Neural cell (in vitro differentiated cells): ENCODE measurements at regions not wholly inside any gene's neighbourhood (a gene's known extent, or its start where the extent isn't known, plus 50 kb on each side); places are given as distances from the start of the nearest gene placed in this dataset.

Experiments
- H2AFZ ChIP-seq: fragments of 200-600, 300-800 bp; sonication (generic), shearing (Covaris generic); 2 replicates; pipeline ENCODE4 v1.6.0; 2014; ENCODE audit warnings: low read depth, mild to moderate bottlenecking, antibody characterized with exemption, low read length, moderate library complexity
- H3F3A ChIP-seq: fragments of 200-600 bp; shearing (Covaris generic); 2 replicates; pipeline ENCODE4 v1.6.1; 2016; ENCODE audit warnings: mild to moderate bottlenecking, moderate library complexity, mixed read lengths, antibody characterized with exemption, low read length; ENCODE audit not compliant: insufficient read depth, poor library complexity, severe bottlenecking
- H3K27ac ChIP-seq: fragments of 200-600, 300-800 bp; sonication (generic), shearing (Covaris generic); 2 replicates; pipeline ENCODE4 v1.5.1; 2014; ENCODE audit warnings: mild to moderate bottlenecking, low read length, moderate library complexity
- H3K27me3 ChIP-seq: fragments of 300-800, 200-600 bp; sonication (generic), shearing (Covaris generic); 2 replicates; pipeline ENCODE4 v1.6.0; 2014; ENCODE audit warnings: mild to moderate bottlenecking, low read depth, low read length, moderate library complexity; ENCODE audit not compliant: insufficient read depth
- H3K36me3 ChIP-seq: fragments of 300-800, 200-600 bp; sonication (generic), shearing (Covaris generic); 2 replicates; pipeline ENCODE4 v1.5.1; 2014; ENCODE audit warnings: mild to moderate bottlenecking, antibody characterized with exemption, low read length, moderate library complexity; ENCODE audit not compliant: insufficient read depth
- H3K4me2 ChIP-seq: fragments of 300-800, 200-600 bp; sonication (generic), shearing (Covaris generic); 2 replicates; pipeline ENCODE4 v1.6.0; 2014; ENCODE audit warnings: mild to moderate bottlenecking, low read length
- H3K4me3 ChIP-seq: fragments of 300-800, 200-600 bp; sonication (generic), shearing (Covaris generic); 2 replicates; pipeline ENCODE4 v1.5.1; 2014; ENCODE audit warnings: mild to moderate bottlenecking, low read length, moderate library complexity
- H3K79me2 ChIP-seq: fragments of 200-600 bp; shearing (Covaris generic); replicated peaks from 2 replicates; pipeline ENCODE4 v1.6.0; 2014; ENCODE audit warnings: mild to moderate bottlenecking, low read length, moderate library complexity; ENCODE audit not compliant: insufficient read depth
- H3K9ac ChIP-seq: fragments of 300-800, 200-600 bp; sonication (generic), shearing (Covaris generic); 2 replicates; pipeline ENCODE4 v1.6.1; 2016; ENCODE audit warnings: mild to moderate bottlenecking, low read length, mixed read lengths
- H3K9me2 ChIP-seq: fragments of 200-600 bp; shearing (Covaris generic); 2 replicates; pipeline ENCODE4 v1.6.1; 2016; ENCODE audit warnings: mild to moderate bottlenecking, low read length, mixed read lengths; ENCODE audit not compliant: insufficient read depth
- H3K9me3 ChIP-seq: fragments of 200-600, 300-800 bp; sonication (generic), shearing (Covaris generic); 2 replicates; pipeline ENCODE4 v1.6.1; 2016; ENCODE audit warnings: mild to moderate bottlenecking, mixed run types, low read length, moderate library complexity, mixed read lengths
- H4K20me1 ChIP-seq: fragments of 200-600 bp; shearing (Covaris generic); 2 replicates; pipeline ENCODE4 v1.6.1; 2016; ENCODE audit warnings: mild to moderate bottlenecking, mixed run types; ENCODE audit not compliant: insufficient read depth
- EP300 ChIP-seq: fragments of 450-650 bp; conservative IDR thresholded peaks from 2 replicates; pipeline ENCODE4 v1.6.1; 2014; ENCODE audit warnings: antibody characterized with exemption, mild to moderate bottlenecking, moderate library complexity; ENCODE audit not compliant: poor library complexity, severe bottlenecking
- EZH2 ChIP-seq: fragments of 200-600, 300-800 bp; shearing (Covaris generic), sonication (generic); IDR thresholded peaks from 2 replicates; pipeline ENCODE4 v1.6.1; 2014; ENCODE audit warnings: antibody characterized with exemption, low read length, borderline replicate concordance, mild to moderate bottlenecking; ENCODE audit not compliant: insufficient read depth, poor library complexity, severe bottlenecking
- MXI1 ChIP-seq: fragments of 450-650 bp; conservative IDR thresholded peaks from 2 replicates; pipeline ENCODE4 v1.6.1; 2014; ENCODE audit warnings: antibody characterized with exemption, mild to moderate bottlenecking; ENCODE audit not compliant: poor library complexity, severe bottlenecking
- POLR2AphosphoS5 ChIP-seq: IDR thresholded peaks from 2 replicates; pipeline ENCODE4 v1.6.1; 2012
- RAD21 ChIP-seq: fragments of 450-650 bp; conservative IDR thresholded peaks from 2 replicates; pipeline ENCODE4 v1.6.1; 2014; ENCODE audit warnings: antibody characterized with exemption, mild to moderate bottlenecking, moderate library complexity
- SMC3 ChIP-seq: fragments of 450-650 bp; conservative IDR thresholded peaks from 2 replicates; pipeline ENCODE4 v1.6.1; 2014; ENCODE audit warnings: antibody characterized with exemption, mild to moderate bottlenecking, moderate library complexity; ENCODE audit not compliant: poor library complexity
- TAF1 ChIP-seq: IDR thresholded peaks from 2 replicates; pipeline ENCODE4 v1.6.1; 2012; ENCODE audit warnings: low read depth
- TF ChIP-seq, protein P1 (sequence below): IDR thresholded peaks from 2 replicates; pipeline ENCODE4 v1.6.1; 2012; ENCODE audit warnings: borderline replicate concordance
- TF ChIP-seq, protein P2 (sequence below): fragments of 450-650 bp; IDR thresholded peaks from 2 replicates; pipeline ENCODE4 v1.5.1; 2014; ENCODE audit warnings: antibody characterized with exemption, mild to moderate bottlenecking, moderate library complexity; ENCODE audit not compliant: poor library complexity, severe bottlenecking

DNA sequence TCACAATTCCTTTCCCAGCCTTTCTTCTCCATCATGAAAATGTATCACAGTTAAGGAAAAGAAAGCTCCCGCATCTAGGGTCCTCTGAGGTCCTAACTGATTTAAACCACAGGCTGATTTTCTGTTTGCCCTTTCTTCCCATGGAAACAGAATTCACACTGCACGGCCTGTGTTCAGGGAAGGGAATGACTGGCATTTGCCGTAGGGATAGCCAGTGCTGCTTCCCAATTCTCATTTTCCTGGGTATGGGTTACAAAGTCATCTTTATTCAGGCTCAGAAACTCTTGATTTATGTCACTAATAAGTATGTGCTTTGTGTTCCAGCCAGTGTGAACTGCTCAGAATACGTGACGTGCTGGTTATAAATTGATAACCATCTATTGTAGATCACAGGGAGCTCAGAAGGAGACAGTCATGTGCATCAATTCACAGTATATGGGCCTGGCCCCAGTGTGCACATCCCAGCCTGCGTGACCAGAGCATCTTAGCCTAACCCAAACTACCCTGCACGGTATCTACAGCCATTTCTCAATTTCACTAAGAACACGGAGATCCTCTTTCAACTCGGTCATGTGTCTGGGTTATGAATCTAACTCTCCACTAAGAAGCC is 163.3 kb downstream of the LRRC30 start:
- H2AFZ ChIP-seq, result no peak overlapping the region
- no peaks in the 10 kb centered on the region for H4K20me1 ChIP-seq
- H3K9ac ChIP-seq, result no peak overlapping the region
- H3K4me3 ChIP-seq, result no peak overlapping the region
- no peaks in the 10 kb centered on the region for H3K36me3 ChIP-seq
- no peaks in the 10 kb centered on the region for H3K27me3 ChIP-seq
- H3K27ac ChIP-seq, result peak overlapping the region; percentile 65
- no peak overlapping the region for H3K4me2 ChIP-seq
- H3K9me3 ChIP-seq, result no peaks in the 10 kb centered on the region
- TF ChIP-seq, protein P1, sequence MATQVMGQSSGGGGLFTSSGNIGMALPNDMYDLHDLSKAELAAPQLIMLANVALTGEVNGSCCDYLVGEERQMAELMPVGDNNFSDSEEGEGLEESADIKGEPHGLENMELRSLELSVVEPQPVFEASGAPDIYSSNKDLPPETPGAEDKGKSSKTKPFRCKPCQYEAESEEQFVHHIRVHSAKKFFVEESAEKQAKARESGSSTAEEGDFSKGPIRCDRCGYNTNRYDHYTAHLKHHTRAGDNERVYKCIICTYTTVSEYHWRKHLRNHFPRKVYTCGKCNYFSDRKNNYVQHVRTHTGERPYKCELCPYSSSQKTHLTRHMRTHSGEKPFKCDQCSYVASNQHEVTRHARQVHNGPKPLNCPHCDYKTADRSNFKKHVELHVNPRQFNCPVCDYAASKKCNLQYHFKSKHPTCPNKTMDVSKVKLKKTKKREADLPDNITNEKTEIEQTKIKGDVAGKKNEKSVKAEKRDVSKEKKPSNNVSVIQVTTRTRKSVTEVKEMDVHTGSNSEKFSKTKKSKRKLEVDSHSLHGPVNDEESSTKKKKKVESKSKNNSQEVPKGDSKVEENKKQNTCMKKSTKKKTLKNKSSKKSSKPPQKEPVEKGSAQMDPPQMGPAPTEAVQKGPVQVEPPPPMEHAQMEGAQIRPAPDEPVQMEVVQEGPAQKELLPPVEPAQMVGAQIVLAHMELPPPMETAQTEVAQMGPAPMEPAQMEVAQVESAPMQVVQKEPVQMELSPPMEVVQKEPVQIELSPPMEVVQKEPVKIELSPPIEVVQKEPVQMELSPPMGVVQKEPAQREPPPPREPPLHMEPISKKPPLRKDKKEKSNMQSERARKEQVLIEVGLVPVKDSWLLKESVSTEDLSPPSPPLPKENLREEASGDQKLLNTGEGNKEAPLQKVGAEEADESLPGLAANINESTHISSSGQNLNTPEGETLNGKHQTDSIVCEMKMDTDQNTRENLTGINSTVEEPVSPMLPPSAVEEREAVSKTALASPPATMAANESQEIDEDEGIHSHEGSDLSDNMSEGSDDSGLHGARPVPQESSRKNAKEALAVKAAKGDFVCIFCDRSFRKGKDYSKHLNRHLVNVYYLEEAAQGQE, result peak; percentile 32
- TF ChIP-seq RAD21, result no peak
- H3K79me2 ChIP-seq, result no peaks in the 10 kb centered on the region
- no peaks in the 10 kb centered on the region for H3K9me2 ChIP-seq
- H3F3A ChIP-seq, result no peaks in the 10 kb centered on the region

DNA sequence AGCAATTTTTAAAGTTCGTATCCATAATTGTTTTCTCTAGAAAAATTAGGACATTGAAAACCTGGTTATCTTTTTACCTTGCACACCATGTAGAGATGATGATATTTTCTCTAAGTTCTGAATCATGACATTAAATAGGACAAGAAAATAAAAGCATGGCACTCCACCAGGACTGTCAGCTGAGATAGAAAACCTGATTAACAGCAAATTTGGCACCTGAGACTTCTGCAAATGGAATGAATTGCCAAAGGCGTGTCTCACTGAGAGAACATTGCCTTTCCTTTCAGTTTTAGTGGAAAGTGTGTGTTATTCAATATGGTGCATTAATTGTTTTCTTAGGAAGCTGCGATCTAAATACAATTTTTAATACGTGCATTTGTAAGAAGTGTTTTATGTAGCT is 164.7 kb downstream of the LRRC30 start:
- H3K4me2 ChIP-seq, result no peak overlapping the region
- no peaks in the 10 kb centered on the region for H3K79me2 ChIP-seq
- no peaks in the 10 kb centered on the region for H3K27me3 ChIP-seq
- H3K4me3 ChIP-seq, result no peak overlapping the region
- no peak for TF ChIP-seq EP300
- no peak for TF ChIP-seq TAF1
- no peak for TF ChIP-seq RAD21
- H3K27ac ChIP-seq, result no peak overlapping the region
- H3K36me3 ChIP-seq, result no peaks in the 10 kb centered on the region
- H3K9ac ChIP-seq, result no peak overlapping the region
- no peaks in the 10 kb centered on the region for H3F3A ChIP-seq
- H3K9me3 ChIP-seq, result no peaks in the 10 kb centered on the region
- no peaks in the 10 kb centered on the region for H3K9me2 ChIP-seq
- no peak overlapping the region for H2AFZ ChIP-seq
- H4K20me1 ChIP-seq, result no peaks in the 10 kb centered on the region

DNA sequence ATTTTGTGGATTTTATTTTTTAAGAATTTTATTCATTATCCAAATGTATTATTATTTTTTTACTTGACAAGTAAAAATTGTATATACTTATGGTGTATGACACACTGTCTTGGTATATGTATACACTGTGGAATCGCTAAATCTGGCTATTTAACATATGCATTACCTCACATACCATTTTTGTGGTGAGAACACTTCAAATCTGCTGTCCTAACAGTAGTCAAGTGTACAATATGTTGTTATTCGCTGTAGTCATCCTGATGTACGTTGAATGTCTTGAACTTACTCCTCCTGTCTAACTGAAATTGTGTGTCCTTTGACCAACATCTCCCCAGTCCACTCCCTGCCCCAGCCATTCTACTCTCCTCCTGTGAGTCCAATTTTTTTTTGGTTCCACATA is 153.2 kb upstream of the PTPRM start:
- H3K79me2 ChIP-seq, result no peaks in the 10 kb centered on the region

More for the DNA sequence above, 153.2 kb upstream of the PTPRM start:
- TF ChIP-seq EP300 (no peak), POLR2AphosphoS5 (no peak), RAD21 (no peak), SMC3 (no peak), EZH2 (no peak), MXI1 (no peak), TAF1 (no peak)
- TF ChIP-seq, protein P2, sequence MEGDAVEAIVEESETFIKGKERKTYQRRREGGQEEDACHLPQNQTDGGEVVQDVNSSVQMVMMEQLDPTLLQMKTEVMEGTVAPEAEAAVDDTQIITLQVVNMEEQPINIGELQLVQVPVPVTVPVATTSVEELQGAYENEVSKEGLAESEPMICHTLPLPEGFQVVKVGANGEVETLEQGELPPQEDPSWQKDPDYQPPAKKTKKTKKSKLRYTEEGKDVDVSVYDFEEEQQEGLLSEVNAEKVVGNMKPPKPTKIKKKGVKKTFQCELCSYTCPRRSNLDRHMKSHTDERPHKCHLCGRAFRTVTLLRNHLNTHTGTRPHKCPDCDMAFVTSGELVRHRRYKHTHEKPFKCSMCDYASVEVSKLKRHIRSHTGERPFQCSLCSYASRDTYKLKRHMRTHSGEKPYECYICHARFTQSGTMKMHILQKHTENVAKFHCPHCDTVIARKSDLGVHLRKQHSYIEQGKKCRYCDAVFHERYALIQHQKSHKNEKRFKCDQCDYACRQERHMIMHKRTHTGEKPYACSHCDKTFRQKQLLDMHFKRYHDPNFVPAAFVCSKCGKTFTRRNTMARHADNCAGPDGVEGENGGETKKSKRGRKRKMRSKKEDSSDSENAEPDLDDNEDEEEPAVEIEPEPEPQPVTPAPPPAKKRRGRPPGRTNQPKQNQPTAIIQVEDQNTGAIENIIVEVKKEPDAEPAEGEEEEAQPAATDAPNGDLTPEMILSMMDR, result no peak
- no peaks in the 10 kb centered on the region for H3K9me3 ChIP-seq
- no peaks in the 10 kb centered on the region for H4K20me1 ChIP-seq
- no peak overlapping the region for H2AFZ ChIP-seq
- no peak overlapping the region for H3K9ac ChIP-seq
- no peaks in the 10 kb centered on the region for H3K27me3 ChIP-seq
- no peak overlapping the region for H3K4me2 ChIP-seq
- no peak overlapping the region for H3K4me3 ChIP-seq
- H3K9me2 ChIP-seq, result no peaks in the 10 kb centered on the region
- H3K36me3 ChIP-seq, result no peaks in the 10 kb centered on the region
- H3F3A ChIP-seq, result no peaks in the 10 kb centered on the region
- no peak overlapping the region for H3K27ac ChIP-seq
